ENCODE measurements at regions not wholly inside any gene's neighbourhood (a gene's known extent, or its start where the extent isn't known, plus 50 kb on each side); places are given as distances from the start of the nearest gene placed in this dataset.

DNA sequence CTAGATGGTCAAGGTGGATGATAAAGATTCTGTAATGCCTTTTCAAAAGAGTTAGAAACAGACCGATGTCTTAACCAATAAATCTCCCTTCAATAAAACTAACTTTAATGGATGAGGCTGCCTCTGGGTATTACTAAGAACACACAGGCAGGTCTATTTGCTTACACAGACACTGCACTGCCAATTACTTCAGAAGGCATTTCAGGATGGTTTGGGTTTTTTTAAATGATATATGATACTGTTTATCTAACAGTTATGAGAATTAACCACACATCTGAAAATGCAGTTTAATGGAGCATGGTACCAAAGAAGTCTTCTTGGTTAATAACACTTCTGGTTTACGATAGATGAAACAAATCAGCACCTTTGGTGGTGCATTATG, 367.9 kb upstream of the GRAMD2B start:
- TF ChIP-seq EZH2 (IDR thresholded peaks at IDR 0.05; ENCODE audit: borderline replicate concordance, low read depth, low read length, severe bottlenecking), result no peak
- TF ChIP-seq CTCF (IDR thresholded peaks at IDR 0.05; ENCODE audit: extremely low read depth in 1 of 2, insufficient read depth in 1 of 2, low read depth in 1 of 2, low read length in 2 of 2), result no peak
- no peak for TF ChIP-seq POLR2A (IDR thresholded peaks at IDR 0.05; ENCODE audit: low read depth, low read length)
- TF ChIP-seq POLR2AphosphoS5 (IDR thresholded peaks at IDR 0.05; ENCODE audit: insufficient read depth, low read depth, low read length), result no peak
- no peak for TF ChIP-seq FOS (IDR thresholded peaks at IDR 0.05; ENCODE audit: borderline replicate concordance, insufficient read depth, low read length)
- TF ChIP-seq MYC (IDR thresholded peaks at IDR 0.05; ENCODE audit: low read depth, low read length), result no peak
- TF ChIP-seq GATA2 (IDR thresholded peaks at IDR 0.05; ENCODE audit: insufficient read depth, insufficient read length, low read depth, low read length), result no peak
- TF ChIP-seq MAX (IDR thresholded peaks at IDR 0.05; ENCODE audit: insufficient read depth, insufficient read length), result no peak

Data from endothelial cell of umbilical vein (primary cell).